NCI-H2081 (cell line): ENCODE measurements at regions not wholly inside any gene's neighbourhood (a gene's known extent, or its start where the extent isn't known, plus 50 kb on each side); places are given as distances from the start of the nearest gene placed in this dataset.

Experiments
- DNase-seq, 2 experiments: peaks; one replicate each; lab custom pipeline; 2025; lab: John Stamatoyannopoulos, UW

GRCh38 chr13:22427783-22428182 lies 753.0 kb upstream of the SGCG start:
- no peak for DNase-seq

GRCh38 chr13:22428188-22428828 lies 752.5 kb upstream of the SGCG start:
- DNase-seq: no peak

DNA sequence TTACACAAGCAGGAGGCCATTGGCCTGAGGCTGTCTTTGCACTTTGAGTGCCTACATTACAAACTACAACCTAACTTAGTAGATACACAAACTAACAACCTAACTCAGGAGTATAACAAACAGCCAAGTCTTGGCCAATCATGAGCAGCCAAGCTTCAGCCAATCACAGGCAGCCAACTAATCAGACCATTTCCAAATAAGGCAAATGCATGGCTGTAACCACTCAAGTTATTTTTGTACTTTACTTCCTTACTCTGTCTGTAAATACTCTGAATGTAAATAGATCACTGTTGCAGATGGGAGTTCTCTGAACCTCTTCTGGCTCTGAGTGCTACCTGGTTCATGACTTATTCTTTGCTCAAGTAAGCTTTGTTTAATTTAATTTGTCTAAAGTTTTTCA lies 748.1 kb upstream of the SGCG start:
- no peak for DNase-seq

DNA sequence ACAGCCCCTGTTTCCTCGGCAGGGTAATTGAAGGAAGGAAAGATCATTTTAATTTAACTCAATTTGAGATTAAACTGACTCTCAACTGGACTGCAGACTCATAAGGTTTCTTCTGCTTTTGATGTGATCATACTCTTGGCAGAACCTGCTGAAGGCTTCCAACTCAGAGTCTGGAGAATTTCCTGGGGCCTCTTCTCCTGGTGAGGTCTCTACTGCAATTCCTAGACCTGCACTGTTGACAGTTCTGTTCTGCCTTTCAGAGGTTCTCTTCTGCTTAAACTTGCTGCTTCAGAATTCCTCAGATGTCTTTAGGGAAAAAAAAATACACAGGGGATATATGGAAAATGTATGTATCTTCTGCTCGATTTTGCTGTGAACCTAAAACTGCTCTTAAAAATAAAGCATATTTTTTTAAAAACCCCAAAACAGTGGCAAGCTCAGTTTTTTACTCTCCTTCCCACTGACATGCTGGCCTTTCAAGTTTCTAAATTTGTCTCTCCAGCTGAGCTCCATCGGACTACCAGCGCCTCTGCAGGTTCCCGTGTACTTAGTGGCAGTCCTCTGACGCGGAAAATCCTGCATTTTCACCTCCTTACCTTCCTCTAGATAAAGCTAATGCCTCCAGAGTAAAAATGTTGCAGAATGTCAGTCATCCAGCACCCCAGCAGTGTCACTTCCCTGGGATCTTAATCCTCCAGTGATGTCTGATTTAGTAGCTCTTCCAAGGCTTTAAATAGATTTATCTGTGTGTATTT lies 733.5 kb upstream of the SGCG start:
- DNase-seq: no peak

GRCh38 chr13:22449251-22449650 lies 731.5 kb upstream of the SGCG start:
- DNase-seq: no peak

- no peak for DNase-seq
Measured at GRCh38 chr13:22451327-22451741, 729.4 kb upstream of the SGCG start.

GRCh38 chr13:22454586-22454985 lies 726.2 kb upstream of the SGCG start:
- DNase-seq: no peak

DNA sequence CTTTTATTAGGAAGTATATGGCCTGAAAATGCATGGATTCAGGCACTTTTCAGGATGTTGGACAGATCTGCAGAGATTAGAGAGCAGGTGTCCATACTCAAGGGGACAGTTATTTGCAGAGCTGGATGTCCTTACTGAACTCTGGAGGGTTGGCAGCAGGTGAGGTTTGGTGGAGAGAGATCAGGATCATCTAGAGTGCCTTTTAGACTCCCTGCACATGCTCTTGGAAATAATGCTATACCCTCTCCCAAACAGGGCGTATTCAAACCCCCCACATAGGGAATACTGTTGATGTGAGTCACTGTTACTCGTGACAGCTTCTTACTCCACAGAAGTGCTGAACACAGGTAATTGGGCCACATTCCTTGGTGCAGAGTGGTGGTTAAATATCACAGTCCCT lies 725.7 kb upstream of the SGCG start:
- DNase-seq: no peak

GRCh38 chr13:22461854-22462490 lies 718.8 kb upstream of the SGCG start:
- no peak for DNase-seq

DNA sequence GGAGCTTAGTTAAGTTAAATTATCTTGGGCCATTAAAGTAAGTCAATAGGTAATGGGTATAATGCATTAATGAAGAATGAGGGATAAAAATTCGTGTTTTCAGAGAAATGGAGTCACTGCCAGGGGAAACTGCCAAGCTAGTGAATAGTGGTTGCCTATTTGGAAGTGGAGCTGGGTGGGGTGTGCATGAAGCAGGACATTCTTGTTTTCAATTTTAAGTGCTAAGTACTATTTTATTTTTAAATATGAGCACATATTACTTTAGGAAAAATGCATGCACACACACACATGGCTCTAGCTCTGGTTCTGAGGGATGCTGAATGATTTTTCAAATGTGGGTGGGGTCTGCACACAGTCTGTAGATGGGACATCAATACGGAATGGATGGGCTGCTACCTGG lies 717.7 kb upstream of the SGCG start:
- DNase-seq: no peak

DNA sequence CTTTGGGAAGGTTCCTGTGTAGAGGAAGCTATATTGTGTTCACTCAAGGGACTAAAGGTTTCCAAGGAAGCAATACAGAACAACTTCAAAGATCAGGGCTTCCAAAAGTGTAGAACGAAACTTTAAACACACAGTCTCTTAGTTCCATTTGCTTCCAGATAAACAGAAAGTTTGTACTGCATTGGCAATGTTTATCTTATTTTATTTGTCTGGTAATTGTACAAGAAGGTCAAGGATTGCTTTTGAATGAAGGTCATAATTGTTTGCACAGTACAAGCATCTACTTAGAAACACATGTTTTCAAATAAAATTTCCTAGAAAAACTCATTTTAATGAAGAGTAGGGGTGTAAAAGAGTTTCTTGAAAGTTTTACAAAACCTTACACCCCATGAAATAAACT lies 712.7 kb upstream of the SGCG start:
- DNase-seq: no peak

- DNase-seq: no peak
Measured at GRCh38 chr13:22468824-22469223, 712.0 kb upstream of the SGCG start.

GRCh38 chr13:22469452-22469851 lies 711.3 kb upstream of the SGCG start:
- no peak for DNase-seq

DNA sequence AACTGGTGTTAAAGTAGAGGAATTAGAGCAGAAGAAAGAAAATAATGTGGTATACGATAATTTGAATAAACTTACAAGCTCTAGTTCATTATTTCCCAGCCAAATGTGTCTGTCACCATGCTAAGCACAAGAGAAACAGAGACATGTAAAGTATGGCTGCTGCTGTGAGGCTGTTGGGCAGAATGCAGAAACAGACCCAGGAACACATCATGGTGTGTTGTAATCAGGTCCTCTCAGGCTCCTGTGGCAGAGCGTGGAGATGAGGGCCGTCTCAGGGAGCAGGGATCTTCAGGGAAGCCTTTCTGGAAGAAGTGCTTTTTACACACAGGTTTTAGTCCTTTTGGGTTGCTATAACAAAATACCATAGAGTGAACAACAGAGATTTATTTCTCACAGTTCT lies 710.7 kb upstream of the SGCG start:
- no peak for DNase-seq

DNA sequence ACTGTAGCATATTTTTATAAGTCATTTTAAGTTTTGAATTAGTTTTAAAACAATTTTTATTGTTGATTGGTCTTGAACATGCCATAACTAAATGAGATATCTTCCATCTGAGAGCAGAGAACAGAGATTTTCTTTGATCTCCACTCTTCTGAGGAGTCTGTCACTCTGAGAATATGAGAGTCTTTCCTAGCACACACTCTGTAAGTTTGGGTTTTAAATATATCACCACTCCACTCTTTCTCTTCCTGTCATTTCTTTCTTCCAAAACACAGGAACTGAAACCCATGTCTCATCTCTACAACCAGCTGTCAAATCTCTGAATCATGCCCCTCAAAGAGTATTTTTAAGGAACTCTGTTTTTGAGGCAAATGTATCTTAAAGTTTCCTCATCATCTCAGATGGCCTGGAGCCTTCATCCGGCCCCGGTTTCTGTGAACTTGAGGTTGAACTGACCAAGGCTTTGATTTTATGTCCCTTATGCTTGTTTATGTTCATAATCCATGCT lies 698.2 kb upstream of the SGCG start:
- no peak for DNase-seq

DNA sequence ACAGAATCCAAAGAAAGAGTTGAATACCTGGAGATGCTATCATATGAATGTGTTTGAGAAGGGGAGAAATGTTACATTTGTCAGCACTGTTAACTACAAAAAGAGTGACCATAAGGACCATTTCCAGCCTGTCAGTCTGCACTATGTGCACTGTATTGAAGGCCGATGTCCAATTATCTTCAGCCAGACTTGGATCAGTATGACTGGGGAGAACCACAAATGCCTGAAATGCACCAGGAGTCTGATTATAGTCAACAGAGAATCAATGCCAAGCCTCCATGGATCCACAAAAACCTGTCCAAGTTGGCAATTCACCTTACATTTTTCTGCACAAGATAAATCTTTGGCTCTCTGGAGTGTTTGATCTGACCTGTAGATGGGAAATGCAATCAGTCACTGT lies 697.5 kb upstream of the SGCG start:
- DNase-seq: no peak

- DNase-seq: no peak
Measured at GRCh38 chr13:22486490-22486889, 694.3 kb upstream of the SGCG start.

- DNase-seq: no peak
Measured at GRCh38 chr13:22487932-22488331, 692.8 kb upstream of the SGCG start.

DNA sequence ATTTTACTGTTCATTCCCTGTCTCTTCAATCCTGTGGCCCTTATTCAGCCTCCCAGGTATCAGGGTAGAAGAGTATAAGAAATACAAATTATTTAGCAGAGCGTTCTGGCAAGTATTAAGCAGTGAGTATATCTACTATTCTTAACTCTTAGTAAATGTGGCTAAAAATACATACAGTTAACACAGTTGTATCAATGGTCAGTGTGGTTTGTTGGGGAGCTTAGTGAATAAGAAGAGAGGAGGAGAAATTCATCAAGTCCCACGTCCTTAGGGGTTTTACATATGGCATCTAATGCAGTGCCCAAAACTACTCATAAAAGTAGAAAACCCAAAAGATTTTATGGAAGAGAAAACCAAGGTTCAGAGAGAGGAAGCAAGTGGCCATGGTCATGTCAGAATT lies 691.0 kb upstream of the SGCG start:
- DNase-seq: no peak

DNA sequence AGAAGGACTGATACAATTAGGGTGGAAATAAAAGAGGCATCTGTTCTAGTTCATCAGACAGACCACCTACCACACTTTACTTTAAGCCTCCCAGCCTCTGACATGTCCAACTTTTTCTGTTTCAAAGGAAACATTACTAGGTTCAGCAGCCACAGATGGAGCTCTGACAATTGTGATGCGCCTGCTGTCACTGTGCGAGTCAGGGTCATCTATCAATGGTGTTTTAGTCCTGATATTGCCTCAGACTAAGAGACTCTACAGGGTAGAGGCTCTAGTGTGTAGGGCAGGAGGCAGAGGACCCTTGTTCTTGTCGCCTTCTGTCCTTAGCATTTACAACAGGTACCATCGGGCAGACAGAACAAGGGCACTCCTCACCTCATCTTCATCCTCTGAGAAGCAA lies 685.0 kb upstream of the SGCG start:
- no peak for DNase-seq

DNA sequence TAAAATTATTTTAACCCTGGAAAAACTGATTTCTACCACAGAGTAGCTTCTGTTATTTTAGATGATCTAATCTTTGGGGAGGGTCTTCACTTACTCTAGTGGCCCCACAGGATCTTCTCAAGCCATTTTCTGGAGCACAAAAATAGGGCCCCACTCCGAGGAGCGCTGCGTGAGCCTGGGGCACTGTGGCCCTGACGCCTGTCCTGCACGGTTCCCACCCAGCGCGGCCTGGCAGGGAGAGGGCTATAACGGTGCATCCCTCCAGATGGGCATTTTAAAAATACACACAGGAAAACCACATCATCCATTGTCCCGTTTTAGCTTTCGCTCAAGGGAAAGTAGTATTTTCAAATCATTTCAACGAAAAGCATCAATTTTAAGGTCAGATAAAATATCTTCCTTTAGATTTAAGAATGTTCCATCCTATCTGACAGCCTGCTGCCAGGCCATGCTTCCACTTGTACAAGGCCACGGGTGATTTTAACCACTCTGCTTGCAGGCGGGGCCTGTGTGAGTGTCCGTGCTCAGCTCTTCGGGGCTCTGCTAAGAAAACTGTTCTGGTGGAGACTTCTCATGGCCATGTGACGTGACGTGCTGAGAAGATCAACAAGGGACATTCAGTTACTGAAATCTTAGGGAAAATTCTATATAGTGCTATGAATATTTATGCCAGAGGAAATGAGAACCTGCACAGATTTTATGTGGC lies 683.8 kb upstream of the SGCG start:
- DNase-seq: no peak

GRCh38 chr13:22497991-22498780 lies 682.6 kb upstream of the SGCG start:
- DNase-seq: no peak
